GM18520 (cell line): ENCODE measurements at regions not wholly inside any gene's neighbourhood (a gene's known extent, or its start where the extent isn't known, plus 50 kb on each side); places are given as distances from the start of the nearest gene placed in this dataset.

Experiments used
- ATAC-seq: cut with Tn5 transposase; IDR thresholded peaks from one replicate; pipeline ENCODE4 v1.9.1; 2021; ENCODE audit not compliant: unreplicated experiment

- ATAC-seq: no peak
Observed at GRCh38 chr10:3415878-3416605, 243.5 kb upstream of the PITRM1 start.

GRCh38 chr10:3415038-3415736, 242.6 kb upstream of the PITRM1 start:
- ATAC-seq: no peak

- ATAC-seq: no peak
Observed at GRCh38 chr10:3414667-3415023, 242.1 kb upstream of the PITRM1 start.

- no peak for ATAC-seq
Observed at GRCh38 chr10:3413937-3414666, 241.5 kb upstream of the PITRM1 start.

- no peak for ATAC-seq
Observed at GRCh38 chr10:3412646-3413045, 240.1 kb upstream of the PITRM1 start.

- no peak for ATAC-seq
Observed at GRCh38 chr10:3412071-3412582, 239.5 kb upstream of the PITRM1 start.

GRCh38 chr10:3411044-3411443, 238.5 kb upstream of the PITRM1 start:
- ATAC-seq: no peak

- no peak for ATAC-seq
Observed at GRCh38 chr10:3409928-3410327, 237.3 kb upstream of the PITRM1 start.

GRCh38 chr10:3408603-3409365, 236.2 kb upstream of the PITRM1 start:
- no peak for ATAC-seq

GRCh38 chr10:3407208-3407607, 234.6 kb upstream of the PITRM1 start:
- ATAC-seq: no peak

GRCh38 chr10:3406556-3406955, 234.0 kb upstream of the PITRM1 start:
- ATAC-seq: no peak

- ATAC-seq: no peak
Observed at GRCh38 chr10:3404381-3404780, 231.8 kb upstream of the PITRM1 start.

GRCh38 chr10:3402187-3402751, 229.7 kb upstream of the PITRM1 start:
- ATAC-seq: no peak

- no peak for ATAC-seq
Observed at GRCh38 chr10:3401491-3401938, 228.9 kb upstream of the PITRM1 start.

GRCh38 chr10:3400348-3400747, 227.8 kb upstream of the PITRM1 start:
- no peak for ATAC-seq

- no peak for ATAC-seq
Observed at GRCh38 chr10:3399756-3400155, 227.2 kb upstream of the PITRM1 start.

- no peak for ATAC-seq
Observed at GRCh38 chr10:3398825-3399646, 226.5 kb upstream of the PITRM1 start.

GRCh38 chr10:3397846-3398245, 225.3 kb upstream of the PITRM1 start:
- ATAC-seq: no peak

- ATAC-seq: no peak
Observed at GRCh38 chr10:3397231-3397630, 224.6 kb upstream of the PITRM1 start.

- ATAC-seq: no peak
Observed at GRCh38 chr10:3396116-3396515, 223.5 kb upstream of the PITRM1 start.
